H9 (cell line): ENCODE measurements at regions not wholly inside any gene's neighbourhood (a gene's known extent, or its start where the extent isn't known, plus 50 kb on each side); places are given as distances from the start of the nearest gene placed in this dataset.

Experiments
- DNase-seq: peaks from one replicate; pipeline ENCODE4 v3.0.0-alpha.2; 2017
- H2AFZ ChIP-seq: one replicate; pipeline ENCODE4 v1.6.1; 2013; ENCODE audit warnings: mild to moderate bottlenecking, low read length, control low read depth, moderate library complexity
- H2AK5ac ChIP-seq: 2 replicates; pipeline ENCODE4 v1.6.1; 2013; ENCODE audit warnings: low read length, control low read depth, mixed read lengths; ENCODE audit not compliant: insufficient read length
- H2BK120ac ChIP-seq: one replicate; pipeline ENCODE4 v1.6.1; 2013; ENCODE audit warnings: low read depth, mild to moderate bottlenecking, low read length, control low read depth, inconsistent platforms; ENCODE audit not compliant: poor library complexity, severe bottlenecking
- H2BK12ac ChIP-seq: 2 replicates; pipeline ENCODE4 v1.6.1; 2013; ENCODE audit warnings: low read length, control low read depth, mixed read lengths, low read depth; ENCODE audit not compliant: insufficient read length
- H2BK15ac ChIP-seq: 2 replicates; pipeline ENCODE4 v1.6.1; 2013; ENCODE audit warnings: low read depth, low read length, control low read depth
- H2BK20ac ChIP-seq: one replicate; pipeline ENCODE4 v1.6.1; 2013; ENCODE audit warnings: low read depth, mild to moderate bottlenecking, low read length, control low read depth, inconsistent platforms; ENCODE audit not compliant: poor library complexity, severe bottlenecking
- H2BK5ac ChIP-seq: 2 replicates; pipeline ENCODE4 v1.6.1; 2013; ENCODE audit warnings: low read length, control low read depth, mixed read lengths; ENCODE audit not compliant: insufficient read length
- H3K14ac ChIP-seq: 2 replicates; pipeline ENCODE4 v1.6.1; 2013; ENCODE audit warnings: low read length, control low read depth; ENCODE audit not compliant: insufficient read depth
- H3K18ac ChIP-seq: 2 replicates; pipeline ENCODE4 v1.6.1; 2013; ENCODE audit warnings: low read depth, mild to moderate bottlenecking, mixed read lengths, low read length, control low read depth; ENCODE audit not compliant: insufficient read length
- H3K23ac ChIP-seq: 2 replicates; pipeline ENCODE4 v1.6.1; 2013; ENCODE audit warnings: low read length, control low read depth, mixed read lengths, low read depth; ENCODE audit not compliant: insufficient read length
- H3K23me2 ChIP-seq: 2 replicates; pipeline ENCODE4 v1.6.1; 2013; ENCODE audit warnings: low read depth, mild to moderate bottlenecking, mixed read lengths, low read length, control low read depth; ENCODE audit not compliant: insufficient read length, poor library complexity, severe bottlenecking
- H3K27ac ChIP-seq: 2 replicates; pipeline ENCODE4 v1.5.1; 2013; ENCODE audit warnings: low read length, control low read depth, mixed read lengths, low read depth; ENCODE audit not compliant: insufficient read length
- H3K27me3 ChIP-seq: 2 replicates; pipeline ENCODE4 v1.6.1; 2013; ENCODE audit warnings: low read length, control low read depth, inconsistent platforms; ENCODE audit not compliant: insufficient read depth
- H3K4ac ChIP-seq: 2 replicates; pipeline ENCODE4 v1.6.1; 2013; ENCODE audit warnings: low read depth, mild to moderate bottlenecking, control low read depth, inconsistent platforms, low read length, moderate library complexity
- H3K4me1 ChIP-seq: 2 replicates; pipeline ENCODE4 v1.6.1; 2013; ENCODE audit warnings: low read length, control low read depth, inconsistent platforms; ENCODE audit not compliant: insufficient read depth
- H3K4me2 ChIP-seq: 2 replicates; pipeline ENCODE4 v1.6.1; 2013; ENCODE audit warnings: low read length, control low read depth, mixed read lengths; ENCODE audit not compliant: insufficient read length, insufficient read depth
- H3K56ac ChIP-seq: 2 replicates; pipeline ENCODE4 v1.6.1; 2013; ENCODE audit warnings: low read depth, mild to moderate bottlenecking, mixed read lengths, low read length, control low read depth; ENCODE audit not compliant: insufficient read length
- H3K79me1 ChIP-seq: 2 replicates; pipeline ENCODE4 v1.6.1; 2013; ENCODE audit warnings: low read depth, mild to moderate bottlenecking, moderate library complexity, low read length, control low read depth, inconsistent platforms; ENCODE audit not compliant: insufficient read depth, poor library complexity, severe bottlenecking
- H3K79me2 ChIP-seq: 2 replicates; pipeline ENCODE4 v1.6.1; 2013; ENCODE audit warnings: low read length, control low read depth, inconsistent platforms; ENCODE audit not compliant: insufficient read depth
- H3K9ac ChIP-seq: 2 replicates; pipeline ENCODE4 v1.6.1; 2013; ENCODE audit warnings: low read length, control low read depth, mixed read lengths; ENCODE audit not compliant: insufficient read length; ENCODE audit errors: extremely low read depth
- H3K9me3 ChIP-seq: one replicate; pipeline ENCODE4 v1.6.1; 2013; ENCODE audit warnings: low read depth, low read length, inconsistent platforms; ENCODE audit not compliant: control insufficient read depth
- H3T11ph ChIP-seq: one replicate; pipeline ENCODE4 v1.6.1; 2013; ENCODE audit warnings: mild to moderate bottlenecking, low read length, control low read depth, inconsistent platforms
- H4K20me1 ChIP-seq: one replicate; pipeline ENCODE4 v1.6.1; 2013; ENCODE audit not compliant: control insufficient read depth, insufficient read length, insufficient read depth
- H4K5ac ChIP-seq: 2 replicates; pipeline ENCODE4 v1.6.1; 2013; ENCODE audit warnings: low read depth, mild to moderate bottlenecking, mixed read lengths, low read length, control low read depth; ENCODE audit not compliant: insufficient read length
- H4K8ac ChIP-seq: replicated peaks from 2 replicates; pipeline ENCODE4 v1.6.1; 2013; ENCODE audit warnings: low read length, control low read depth, mixed read lengths, low read depth; ENCODE audit not compliant: insufficient read length
- H4K91ac ChIP-seq: 2 replicates; pipeline ENCODE4 v1.6.1; 2013; ENCODE audit warnings: low read depth, mild to moderate bottlenecking, moderate library complexity, mixed read lengths, low read length, control low read depth; ENCODE audit not compliant: insufficient read length
- H3K27ac Mint-ChIP-seq, 3 experiments: 2 replicates in 2 of 3; 3 replicates in 1 of 3; pipeline ENCODE4 v1.8.0; 2020 to 2021; ENCODE audit warnings: mixed read lengths in 3 of 3, mild to moderate bottlenecking in 1 of 3, moderate library complexity in 1 of 3
- H3K27me3 Mint-ChIP-seq: 2 replicates; pipeline ENCODE4 v1.8.0; 2021; ENCODE audit warnings: low read depth, mild to moderate bottlenecking, moderate library complexity, mixed read lengths
- H3K36me3 Mint-ChIP-seq, 3 experiments: 2 replicates in 2 of 3; 3 replicates in 1 of 3; pipeline ENCODE4 v1.8.0; 2020 to 2021; ENCODE audit warnings: low read depth in 3 of 3, mixed read lengths in 3 of 3; ENCODE audit not compliant: insufficient read depth in 1 of 3
- H3K4me1 Mint-ChIP-seq, 2 experiments: 2 replicates each; pipeline ENCODE4 v1.8.0; 2020; ENCODE audit warnings: mixed read lengths in 2 of 2
- H3K4me3 Mint-ChIP-seq, 2 experiments: 2 replicates in 1 of 2; 3 replicates in 1 of 2; pipeline ENCODE4 v1.8.0; 2020 to 2021; ENCODE audit warnings: mild to moderate bottlenecking in 2 of 2, mixed read lengths in 2 of 2, moderate library complexity in 1 of 2
- H3K9me3 Mint-ChIP-seq, 2 experiments: 2 replicates in 1 of 2; 3 replicates in 1 of 2; pipeline ENCODE4 v1.8.0; 2020; ENCODE audit warnings: mild to moderate bottlenecking in 2 of 2, mixed read lengths in 2 of 2, moderate library complexity in 1 of 2
- WGBS: extraction: QIAGEN DNeasy Blood & Tissue Kit; methylation state at CpG from one replicate; pipeline ENCODE4 v1.1.7; 2013; ENCODE audit warnings: missing lambda C conversion rate, low lambda C conversion rate, mixed read lengths; ENCODE audit not compliant: insufficient read length; ENCODE audit errors: extremely low coverage; 5-methylcytosine and 5-hydroxymethylcytosine counted together
- TF ChIP-seq, protein P1 (sequence below): fragments of 200-600 bp; sonication (generic); conservative IDR thresholded peaks from 3 replicates; pipeline ENCODE4 v1.8.0; 2021; ENCODE audit warnings: antibody characterized with exemption, mild to moderate bottlenecking

DNA sequence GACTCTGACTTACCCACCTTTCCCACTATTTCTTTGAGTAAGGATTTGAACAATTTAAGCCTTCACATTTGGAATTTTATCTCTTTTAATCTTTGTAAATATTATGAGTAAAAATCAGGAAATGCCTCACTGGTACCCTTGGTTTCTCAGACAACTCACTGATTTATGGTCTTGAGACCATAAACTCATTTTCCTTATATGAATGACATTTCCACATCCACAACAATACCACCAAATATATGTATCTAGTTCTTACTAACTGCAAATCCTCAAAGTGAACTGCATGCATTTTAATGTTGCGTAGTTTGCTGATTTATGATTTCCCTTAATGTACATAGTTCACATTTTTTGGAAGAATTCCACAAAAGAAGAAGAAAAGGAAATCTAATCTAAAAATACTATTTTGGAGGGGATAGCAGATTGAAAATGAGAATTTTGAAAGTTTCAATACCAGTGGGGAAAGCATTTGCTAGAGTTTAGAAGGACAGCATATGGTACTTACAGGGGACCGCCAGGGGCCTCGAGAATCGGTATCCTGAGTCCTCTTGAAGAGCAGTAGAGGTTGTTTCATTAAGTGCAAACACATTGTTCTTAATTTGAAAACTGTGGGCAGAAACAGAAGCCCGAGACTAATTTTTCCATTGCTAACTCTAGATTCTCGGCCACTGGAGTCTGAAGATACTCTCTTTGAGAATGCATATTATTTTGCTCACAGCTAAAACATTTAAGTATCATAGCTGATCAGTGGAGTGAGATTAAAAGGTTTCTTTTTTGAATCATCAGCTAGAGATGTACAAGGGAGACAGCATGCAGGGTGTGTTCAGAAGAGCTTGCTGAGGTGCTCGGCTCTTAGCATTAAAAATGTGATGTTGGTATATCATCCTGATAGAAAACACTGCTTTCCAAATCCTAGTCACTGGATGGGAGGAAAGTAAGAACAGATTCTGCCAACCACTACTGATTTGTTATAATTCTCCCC lies 964.0 kb downstream of the GATA3 start:
- H3K79me1 ChIP-seq, result no peaks in the 10 kb centered on the region
- no peak overlapping the region for H2BK15ac ChIP-seq
- H3K56ac ChIP-seq, result no peak overlapping the region
- H4K8ac ChIP-seq, result no peak overlapping the region
- no peaks in the 10 kb centered on the region for H3K27me3 Mint-ChIP-seq
- H2BK120ac ChIP-seq, result no peak overlapping the region
- no peak overlapping the region for H2BK20ac ChIP-seq
- no peak overlapping the region for H3K4me2 ChIP-seq
- H2AK5ac ChIP-seq, result no peak overlapping the region
- no peak overlapping the region for H3K9ac ChIP-seq
- no peak overlapping the region for H4K5ac ChIP-seq
- H2AFZ ChIP-seq, result peak overlapping the region; percentile 16
- H4K91ac ChIP-seq, result no peak overlapping the region
- no peak overlapping the region for H3K4ac ChIP-seq
- no peak overlapping the region for H3T11ph ChIP-seq
- DNase-seq, result no peak
- H3K27ac Mint-ChIP-seq, result no peak overlapping the region
- H3K4me1 Mint-ChIP-seq, result peaks cover 0 to 13% of the 10 kb centered on the region in 2 experiments; a peak in 2 of 4 replicates
- H3K23me2 ChIP-seq, result no peaks in the 10 kb centered on the region
- no peaks in the 10 kb centered on the region for H3K27me3 ChIP-seq
- no peaks in the 10 kb centered on the region for H3K79me2 ChIP-seq
- no peak overlapping the region for H3K23ac ChIP-seq
- no peak overlapping the region for H3K27ac ChIP-seq
- no peaks in the 10 kb centered on the region for H3K9me3 ChIP-seq
- H2BK12ac ChIP-seq, result no peak overlapping the region
- H3K36me3 Mint-ChIP-seq, result no peaks in the 10 kb centered on the region
- H4K20me1 ChIP-seq, result no peaks in the 10 kb centered on the region
- no peaks in the 10 kb centered on the region for H3K9me3 Mint-ChIP-seq
- WGBS, result no CpG with 5 or more reads among the region's 7 CpGs
- H3K14ac ChIP-seq, result no peak overlapping the region
- H3K4me3 Mint-ChIP-seq, result no peak overlapping the region
- TF ChIP-seq, protein P1, sequence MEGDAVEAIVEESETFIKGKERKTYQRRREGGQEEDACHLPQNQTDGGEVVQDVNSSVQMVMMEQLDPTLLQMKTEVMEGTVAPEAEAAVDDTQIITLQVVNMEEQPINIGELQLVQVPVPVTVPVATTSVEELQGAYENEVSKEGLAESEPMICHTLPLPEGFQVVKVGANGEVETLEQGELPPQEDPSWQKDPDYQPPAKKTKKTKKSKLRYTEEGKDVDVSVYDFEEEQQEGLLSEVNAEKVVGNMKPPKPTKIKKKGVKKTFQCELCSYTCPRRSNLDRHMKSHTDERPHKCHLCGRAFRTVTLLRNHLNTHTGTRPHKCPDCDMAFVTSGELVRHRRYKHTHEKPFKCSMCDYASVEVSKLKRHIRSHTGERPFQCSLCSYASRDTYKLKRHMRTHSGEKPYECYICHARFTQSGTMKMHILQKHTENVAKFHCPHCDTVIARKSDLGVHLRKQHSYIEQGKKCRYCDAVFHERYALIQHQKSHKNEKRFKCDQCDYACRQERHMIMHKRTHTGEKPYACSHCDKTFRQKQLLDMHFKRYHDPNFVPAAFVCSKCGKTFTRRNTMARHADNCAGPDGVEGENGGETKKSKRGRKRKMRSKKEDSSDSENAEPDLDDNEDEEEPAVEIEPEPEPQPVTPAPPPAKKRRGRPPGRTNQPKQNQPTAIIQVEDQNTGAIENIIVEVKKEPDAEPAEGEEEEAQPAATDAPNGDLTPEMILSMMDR, result no peak
- no peak overlapping the region for H3K18ac ChIP-seq
- no peak overlapping the region for H2BK5ac ChIP-seq
- H3K4me1 ChIP-seq, result no peaks in the 10 kb centered on the region
